OCI-LY7 (cell line): ENCODE measurements at regions not wholly inside any gene's neighbourhood (a gene's known extent, or its start where the extent isn't known, plus 50 kb on each side); places are given as distances from the start of the nearest gene placed in this dataset.

ENCODE experiments used
- BruUV-seq: library from RNA; stranded (reverse); fragments of 400-500 nt; replicated peaks from 2 replicates; lab custom pipeline; 2021; lab: Mats Ljungman, UMichigan
- CTCF ChIA-PET: fragments of 300-600 bp; sonication (Branson Sonifier 250); formaldehyde crosslinking; loops from one replicate; lab custom pipeline; 2022; ENCODE audit warnings: antibody characterized with exemption; ENCODE audit not compliant: unreplicated experiment; lab: Charles Lee
- POLR2A ChIA-PET: fragments of 300-600 bp; sonication (Branson Sonifier 250); formaldehyde crosslinking; loops from one replicate; lab custom pipeline; 2022; ENCODE audit warnings: antibody characterized with exemption; lab: Charles Lee
- DNase-seq: peaks from one replicate; pipeline ENCODE4 v3.0.0-alpha.2; 2015; ENCODE audit warnings: low spot score
- H2AFZ ChIP-seq: fragments of 200-600 bp; sonication (generic), shearing (Covaris generic); 2 replicates; pipeline ENCODE4 v1.6.1; 2014; ENCODE audit warnings: mild to moderate bottlenecking, antibody characterized with exemption, low read length, moderate library complexity
- H3K27ac ChIP-seq: fragments of 200-600 bp; sonication (generic); 2 replicates; pipeline ENCODE4 v1.5.1; 2014; ENCODE audit warnings: mixed run types, low read depth, mild to moderate bottlenecking, moderate library complexity, low read length, inconsistent platforms; ENCODE audit not compliant: poor library complexity, severe bottlenecking
- H3K36me3 ChIP-seq: fragments of 200-600 bp; sonication (generic); 2 replicates; pipeline ENCODE4 v1.6.1; 2014; ENCODE audit warnings: mild to moderate bottlenecking, antibody characterized with exemption, low read length, moderate library complexity, mixed read lengths; ENCODE audit not compliant: insufficient read depth
- H3K4me1 ChIP-seq: fragments of 200-600 bp; sonication (generic); 2 replicates; pipeline ENCODE4 v1.5.1; 2014; ENCODE audit warnings: mild to moderate bottlenecking, low read length; ENCODE audit not compliant: insufficient read depth, poor library complexity, severe bottlenecking
- H3K4me2 ChIP-seq: fragments of 200-600 bp; sonication (generic); 2 replicates; pipeline ENCODE4 v1.6.1; 2014; ENCODE audit warnings: mild to moderate bottlenecking, low read length
- H3K4me3 ChIP-seq: fragments of 200-600 bp; sonication (generic); 2 replicates; pipeline ENCODE4 v1.5.1; 2014; ENCODE audit warnings: mild to moderate bottlenecking, low read depth, low read length; ENCODE audit not compliant: poor library complexity, severe bottlenecking
- H3K79me2 ChIP-seq: fragments of 200-600 bp; sonication (generic); 2 replicates; pipeline ENCODE4 v1.6.1; 2016; ENCODE audit warnings: low read depth, mild to moderate bottlenecking, low read length, moderate library complexity, mixed read lengths; ENCODE audit not compliant: insufficient read depth
- H3K9me2 ChIP-seq: fragments of 200-600 bp; sonication (generic); 2 replicates; pipeline ENCODE4 v1.6.1; 2016; ENCODE audit warnings: mild to moderate bottlenecking, low read length, mixed read lengths; ENCODE audit not compliant: insufficient read depth
- H3K9me3 ChIP-seq: fragments of 200-600 bp; sonication (generic); 2 replicates; pipeline ENCODE4 v1.6.1; 2014; ENCODE audit warnings: mild to moderate bottlenecking, mixed run types, low read length, mixed read lengths
- H4K20me1 ChIP-seq: fragments of 200-600 bp; sonication (generic); 2 replicates; pipeline ENCODE4 v1.6.1; 2014; ENCODE audit warnings: mild to moderate bottlenecking, antibody characterized with exemption, low read length, moderate library complexity, mixed read lengths; ENCODE audit not compliant: insufficient read depth
- EZH2phosphoT487 ChIP-seq: fragments of 200-600 bp; sonication (generic); IDR thresholded peaks from 2 replicates; pipeline ENCODE4 v1.6.1; 2018; ENCODE audit warnings: low read depth, borderline replicate concordance, mild to moderate bottlenecking, mixed run types, antibody characterized with exemption, low read length, moderate library complexity, mixed read lengths
- intact Hi-C: fragments of 100-400 bp; cut with micrococcal nuclease; formaldehyde crosslinking; loops from one replicate; pipeline ENCODE4 v1.10.0; 2022; ENCODE audit not compliant: unreplicated experiment
- TF ChIP-seq, protein P1 (sequence below): fragments of 200-600 bp; sonication (generic); conservative IDR thresholded peaks from 2 replicates; pipeline ENCODE4 v1.5.1; 2014; ENCODE audit warnings: mild to moderate bottlenecking, antibody characterized with exemption, low read length, moderate library complexity, mixed read lengths

DNA sequence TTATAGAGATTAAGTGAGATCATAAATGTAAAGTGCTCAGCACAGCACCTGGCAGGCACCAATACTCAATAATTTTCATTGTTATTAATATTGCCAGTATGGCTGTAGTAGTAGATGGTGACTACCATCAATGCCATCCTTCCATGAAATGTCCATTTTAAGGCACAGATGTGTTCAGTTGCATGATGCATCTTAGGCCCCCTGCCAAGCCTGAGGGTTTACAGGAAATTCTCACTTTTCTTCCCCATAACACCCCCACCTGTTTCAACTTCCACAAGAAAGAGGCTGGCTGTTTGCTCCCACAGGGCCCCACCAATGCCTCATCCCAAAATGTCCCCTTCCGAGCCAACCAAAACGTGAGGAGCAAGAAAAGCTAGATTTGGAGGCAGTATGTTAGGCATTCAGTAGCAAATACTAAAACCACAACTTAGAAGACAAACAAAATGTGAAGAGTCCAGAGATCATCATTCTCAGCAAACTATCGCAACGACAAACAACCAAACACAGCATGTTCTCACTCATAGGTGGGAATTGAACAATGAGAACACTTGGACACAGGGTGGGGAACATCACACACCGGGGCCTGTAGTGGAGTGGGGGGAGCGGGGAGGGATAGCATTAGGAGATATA, 110.6 kb upstream of the NHSL1 start:
- POLR2A ChIA-PET = interaction anchor here (0.7 kb wide), 1 partner anchor 49 kb away, joined by 5 read pairs; no protein-coding TSS in a partner anchor
- BruUV-seq = no TSS peak
- Histone ChIP-seq H3K9me3 (no peaks in the 10 kb centered on the region), H3K36me3 (no peaks in the 10 kb centered on the region), H3K4me1 (no peaks in the 10 kb centered on the region), H3K9me2 (no peaks in the 10 kb centered on the region), H3K79me2 (no peaks in the 10 kb centered on the region), H2AFZ (no peak overlapping the region), H3K4me2 (no peak overlapping the region), H3K4me3 (no peak overlapping the region), H3K27ac (no peak overlapping the region), H4K20me1 (no peaks in the 10 kb centered on the region)
- CTCF ChIA-PET = no interaction called here
- TF ChIP-seq EZH2phosphoT487 = no peak
- TF ChIP-seq, protein P1, sequence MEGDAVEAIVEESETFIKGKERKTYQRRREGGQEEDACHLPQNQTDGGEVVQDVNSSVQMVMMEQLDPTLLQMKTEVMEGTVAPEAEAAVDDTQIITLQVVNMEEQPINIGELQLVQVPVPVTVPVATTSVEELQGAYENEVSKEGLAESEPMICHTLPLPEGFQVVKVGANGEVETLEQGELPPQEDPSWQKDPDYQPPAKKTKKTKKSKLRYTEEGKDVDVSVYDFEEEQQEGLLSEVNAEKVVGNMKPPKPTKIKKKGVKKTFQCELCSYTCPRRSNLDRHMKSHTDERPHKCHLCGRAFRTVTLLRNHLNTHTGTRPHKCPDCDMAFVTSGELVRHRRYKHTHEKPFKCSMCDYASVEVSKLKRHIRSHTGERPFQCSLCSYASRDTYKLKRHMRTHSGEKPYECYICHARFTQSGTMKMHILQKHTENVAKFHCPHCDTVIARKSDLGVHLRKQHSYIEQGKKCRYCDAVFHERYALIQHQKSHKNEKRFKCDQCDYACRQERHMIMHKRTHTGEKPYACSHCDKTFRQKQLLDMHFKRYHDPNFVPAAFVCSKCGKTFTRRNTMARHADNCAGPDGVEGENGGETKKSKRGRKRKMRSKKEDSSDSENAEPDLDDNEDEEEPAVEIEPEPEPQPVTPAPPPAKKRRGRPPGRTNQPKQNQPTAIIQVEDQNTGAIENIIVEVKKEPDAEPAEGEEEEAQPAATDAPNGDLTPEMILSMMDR = no peak
- intact Hi-C loops = no loop called here
- DNase-seq = no peak

DNA sequence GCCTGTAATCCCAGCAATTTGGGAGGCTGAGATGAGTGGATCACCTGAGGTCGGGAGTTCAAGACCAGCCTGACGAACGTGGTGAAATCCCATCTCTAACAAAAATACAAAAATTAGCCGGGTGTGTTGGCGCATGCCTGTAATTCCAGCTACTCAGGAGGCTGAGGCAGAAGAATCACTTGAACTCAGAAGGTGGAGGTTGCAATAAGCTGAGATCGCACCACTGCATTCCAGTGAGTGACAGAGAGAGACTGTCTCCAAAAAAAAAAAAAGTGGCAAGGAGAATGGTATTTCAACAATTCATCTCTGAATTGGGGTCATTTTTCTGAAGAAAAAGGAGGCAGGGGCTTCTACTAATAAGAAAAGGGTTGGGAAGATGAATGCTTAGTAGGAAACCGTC, 111.5 kb upstream of the NHSL1 start:
- Histone ChIP-seq H3K4me1 (no peaks in the 10 kb centered on the region), H3K4me3 (no peak overlapping the region), H3K36me3 (no peaks in the 10 kb centered on the region), H3K9me3 (no peaks in the 10 kb centered on the region), H3K27ac (no peak overlapping the region), H4K20me1 (no peaks in the 10 kb centered on the region), H3K9me2 (no peaks in the 10 kb centered on the region), H3K79me2 (no peaks in the 10 kb centered on the region), H3K4me2 (no peak overlapping the region), H2AFZ (no peak overlapping the region)
- CTCF ChIA-PET = no interaction called here
- intact Hi-C loops = no loop called here
- DNase-seq = no peak
- TF ChIP-seq EZH2phosphoT487 = no peak
- TF ChIP-seq, protein P1 = no peak
- BruUV-seq = no TSS peak
- POLR2A ChIA-PET = no interaction called here

DNA sequence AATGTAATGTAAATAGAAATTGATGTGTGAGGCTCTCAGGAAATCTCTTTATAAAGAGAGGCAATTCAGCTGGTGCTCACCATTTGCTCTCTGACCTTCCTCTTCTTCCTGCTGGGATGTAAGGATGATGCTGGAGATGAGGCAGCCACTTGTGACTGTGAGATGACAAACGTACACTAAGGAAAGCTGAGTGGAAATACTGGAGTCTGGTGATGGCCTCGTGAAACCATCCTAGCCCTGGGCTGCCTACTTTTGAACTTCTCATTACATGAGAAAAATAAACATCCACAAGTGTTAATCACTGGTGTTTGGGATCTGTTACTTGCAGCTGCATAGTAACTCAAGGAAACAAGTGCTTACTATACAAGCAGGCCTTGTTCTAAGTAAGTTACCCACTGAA, 114.9 kb upstream of the NHSL1 start:
- intact Hi-C loops = no loop called here
- ChIA-PET CTCF (no interaction called here), POLR2A (interaction anchor here (0.6 to 1.2 kb wide), 2 partner anchors 13 to 1203 kb away, joined by 3 to 5 read pairs; no protein-coding TSS in a partner anchor)
- TF ChIP-seq EZH2phosphoT487 = no peak
- TF ChIP-seq, protein P1 = no peak
- Histone ChIP-seq H3K9me3 (no peaks in the 10 kb centered on the region), H3K27ac (no peak overlapping the region), H3K36me3 (no peaks in the 10 kb centered on the region), H3K9me2 (no peaks in the 10 kb centered on the region), H2AFZ (no peak overlapping the region), H4K20me1 (no peaks in the 10 kb centered on the region), H3K4me2 (no peak overlapping the region), H3K4me3 (no peak overlapping the region), H3K79me2 (no peaks in the 10 kb centered on the region), H3K4me1 (no peaks in the 10 kb centered on the region)
- BruUV-seq = no TSS peak
- no peak for DNase-seq
